OCI-LY3 (cell line): ENCODE measurements at regions not wholly inside any gene's neighbourhood (a gene's known extent, or its start where the extent isn't known, plus 50 kb on each side); places are given as distances from the start of the nearest gene placed in this dataset.

Experiments
- CTCF ChIP-seq: fragments of 200-600, 300-600 bp; sonication (generic); IDR thresholded peaks from 2 replicates; pipeline ENCODE4 v1.5.1; 2014; ENCODE audit warnings: antibody characterized with exemption, low read length, low read depth
- EZH2phosphoT487 ChIP-seq: fragments of 200-600 bp; shearing (Covaris generic); IDR thresholded peaks from 2 replicates; pipeline ENCODE4 v1.6.1; 2018; ENCODE audit warnings: antibody characterized with exemption, mixed run types, low read depth

GRCh38 chr21:18636897-18637296, 233.3 kb upstream of the TMPRSS15 start:
- TF ChIP-seq CTCF = no peak
- TF ChIP-seq EZH2phosphoT487 = no peak
